Astrocyte of the cerebellum (primary cell): ENCODE measurements at regions not wholly inside any gene's neighbourhood (a gene's known extent, or its start where the extent isn't known, plus 50 kb on each side); places are given as distances from the start of the nearest gene placed in this dataset.

Experiments
- DNase-seq: peaks from one replicate; pipeline ENCODE4 v3.0.0-alpha.2; 2011; ENCODE audit warnings: low read depth
- H3K4me3 ChIP-seq: 2 replicates; pipeline ENCODE4 v1.5.1; 2011; ENCODE audit warnings: mild to moderate bottlenecking, low read depth, low read length, moderate library complexity
- CTCF ChIP-seq: IDR thresholded peaks from 2 replicates; pipeline ENCODE4 v1.5.1; 2012; ENCODE audit warnings: low read length, low read depth, moderate library complexity, mild to moderate bottlenecking; ENCODE audit errors: missing control alignments
- in situ Hi-C: cut with HindIII; loops from 2 replicates; pipeline ENCODE4 v1.10.0; 2017; ENCODE audit warnings: low sequenced_read_pairs

GRCh38 chr3:63179862-63180522, 98.1 kb upstream of the SYNPR start:
- H3K4me3 ChIP-seq = no peak overlapping the region
- in situ Hi-C loops = loop anchor here (25.0 kb wide), 1 partner anchor 518 kb away; no protein-coding TSS in a partner anchor
- no peak for TF ChIP-seq CTCF
- DNase-seq = no peak

GRCh38 chr3:63192248-63192647, 85.9 kb upstream of the SYNPR start:
- TF ChIP-seq CTCF = no peak
- no peak for DNase-seq
- in situ Hi-C loops = loop anchor here (25.0 kb wide), 1 partner anchor 530 kb away; no protein-coding TSS in a partner anchor
- no peak overlapping the region for H3K4me3 ChIP-seq

- peak; percentile 38 for TF ChIP-seq CTCF
Measured at GRCh38 chr3:63193647-63194046, 84.5 kb upstream of the SYNPR start.

GRCh38 chr3:63199606-63200005, 78.5 kb upstream of the SYNPR start:
- TF ChIP-seq CTCF = no peak
- DNase-seq = no peak
- in situ Hi-C loops = loop anchor here (25.0 kb wide), 1 partner anchor 537 kb away; no protein-coding TSS in a partner anchor
- H3K4me3 ChIP-seq = no peak overlapping the region

More at GRCh38 chr3:63193647-63194046, 84.5 kb upstream of the SYNPR start:
- DNase-seq = peak; percentile 20
- in situ Hi-C loops = loop anchor here (25.0 kb wide), 1 partner anchor 531 kb away; no protein-coding TSS in a partner anchor
- no peak overlapping the region for H3K4me3 ChIP-seq

GRCh38 chr3:63202529-63202928, 75.6 kb upstream of the SYNPR start:
- no peak for DNase-seq
- in situ Hi-C loops = no loop called here
- no peak for TF ChIP-seq CTCF
- H3K4me3 ChIP-seq = no peak overlapping the region

- no peak for TF ChIP-seq CTCF
- in situ Hi-C loops = no loop called here
- DNase-seq = no peak
Measured at GRCh38 chr3:63207066-63207590, 71.0 kb upstream of the SYNPR start.

More at GRCh38 chr3:63207066-63207590, 71.0 kb upstream of the SYNPR start:
- no peak overlapping the region for H3K4me3 ChIP-seq
